ENCODE measurements at regions not wholly inside any gene's neighbourhood (a gene's known extent, or its start where the extent isn't known, plus 50 kb on each side); places are given as distances from the start of the nearest gene placed in this dataset.

- H3K4me1 ChIP-seq (ENCODE audit: control insufficient read depth, insufficient read depth, low read length): peaks cover 7% of the 10 kb centered on the region; the same call in 1 of the 2 replicates
- H3K27me3 ChIP-seq (ENCODE audit: control insufficient read depth, insufficient read depth, low read length): no peaks in the 10 kb centered on the region
- H3K36me3 ChIP-seq (ENCODE audit: control insufficient read depth, insufficient read depth, low read length): no peaks in the 10 kb centered on the region
- no peak overlapping the region for H3K27ac ChIP-seq (ENCODE audit: low read depth, low read length)
- no peak overlapping the region for H3K9ac ChIP-seq (ENCODE audit: low read depth, low read length)
- H3K9me3 ChIP-seq (ENCODE audit: control insufficient read depth, insufficient read depth, low read length): no peaks in the 10 kb centered on the region
- H3K4me3 ChIP-seq (ENCODE audit: low read depth, low read length): no peak overlapping the region
Measured at GRCh38 chr15:70261083-70261482, 163.4 kb upstream of the TLE3 start.

- Histone ChIP-seq H3K4me1 (ENCODE audit: control insufficient read depth, insufficient read depth, low read length) (peaks cover 7% of the 10 kb centered on the region; the same call in 1 of the 2 replicates), H3K9ac (ENCODE audit: low read depth, low read length) (no peak overlapping the region), H3K36me3 (ENCODE audit: control insufficient read depth, insufficient read depth, low read length) (no peaks in the 10 kb centered on the region), H3K4me3 (ENCODE audit: low read depth, low read length) (no peak overlapping the region), H3K27ac (ENCODE audit: low read depth, low read length) (no peak overlapping the region), H3K9me3 (ENCODE audit: control insufficient read depth, insufficient read depth, low read length) (no peaks in the 10 kb centered on the region), H3K27me3 (ENCODE audit: control insufficient read depth, insufficient read depth, low read length) (no peaks in the 10 kb centered on the region)
Measured at GRCh38 chr15:70260580-70260979, 162.9 kb upstream of the TLE3 start.

DNA sequence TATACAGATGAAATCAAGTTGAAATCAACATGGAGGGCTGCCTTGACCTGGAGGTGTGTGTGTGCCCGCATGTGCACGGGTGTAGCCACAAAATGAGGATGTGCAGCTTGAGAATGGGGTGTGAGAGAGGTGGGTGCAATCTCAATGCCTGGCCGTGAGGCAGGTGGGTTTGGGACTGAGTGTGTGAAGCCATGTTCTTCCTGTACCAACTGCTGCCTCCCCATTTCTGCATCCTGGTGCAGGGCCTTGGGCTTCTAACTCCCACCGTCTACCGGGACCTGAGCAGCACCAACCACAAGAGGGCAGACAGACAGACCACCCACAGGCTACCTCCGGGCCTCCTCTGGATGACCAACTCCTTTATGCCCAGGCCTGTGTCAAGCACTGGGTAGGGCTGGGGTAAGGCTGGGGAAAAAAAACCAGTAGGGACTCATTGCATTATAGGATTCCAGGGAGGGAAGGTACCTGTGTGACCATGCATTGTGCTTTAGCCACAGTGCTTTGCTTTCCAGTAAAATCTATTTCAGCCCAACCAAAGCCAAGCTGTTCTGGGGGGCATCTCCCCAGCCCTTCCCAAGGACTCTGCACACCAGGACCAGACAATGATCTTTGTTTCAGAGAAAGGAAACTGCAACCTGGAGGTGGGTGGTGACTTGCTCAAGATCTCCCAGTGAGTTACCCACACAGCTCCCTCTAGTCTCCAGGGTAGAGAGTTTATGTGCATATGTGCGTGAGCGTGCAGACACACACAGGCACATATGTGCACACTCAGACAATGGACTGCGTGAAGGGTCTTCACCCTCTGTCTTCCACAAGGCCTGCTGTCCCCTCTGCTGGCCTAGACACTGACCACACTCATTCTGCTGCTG is 162.2 kb upstream of the TLE3 start:
- H3K27me3 ChIP-seq (ENCODE audit: control insufficient read depth, insufficient read depth, low read length): no peaks in the 10 kb centered on the region
- H3K4me3 ChIP-seq (ENCODE audit: low read depth, low read length): no peak overlapping the region
- no peaks in the 10 kb centered on the region for H3K36me3 ChIP-seq (ENCODE audit: control insufficient read depth, insufficient read depth, low read length)
- H3K27ac ChIP-seq (ENCODE audit: low read depth, low read length): no peak overlapping the region
- H3K9me3 ChIP-seq (ENCODE audit: control insufficient read depth, insufficient read depth, low read length): no peaks in the 10 kb centered on the region
- peaks cover 7% of the 10 kb centered on the region; the same call in 1 of the 2 replicates for H3K4me1 ChIP-seq (ENCODE audit: control insufficient read depth, insufficient read depth, low read length)
- no peak overlapping the region for H3K9ac ChIP-seq (ENCODE audit: low read depth, low read length)

DNA sequence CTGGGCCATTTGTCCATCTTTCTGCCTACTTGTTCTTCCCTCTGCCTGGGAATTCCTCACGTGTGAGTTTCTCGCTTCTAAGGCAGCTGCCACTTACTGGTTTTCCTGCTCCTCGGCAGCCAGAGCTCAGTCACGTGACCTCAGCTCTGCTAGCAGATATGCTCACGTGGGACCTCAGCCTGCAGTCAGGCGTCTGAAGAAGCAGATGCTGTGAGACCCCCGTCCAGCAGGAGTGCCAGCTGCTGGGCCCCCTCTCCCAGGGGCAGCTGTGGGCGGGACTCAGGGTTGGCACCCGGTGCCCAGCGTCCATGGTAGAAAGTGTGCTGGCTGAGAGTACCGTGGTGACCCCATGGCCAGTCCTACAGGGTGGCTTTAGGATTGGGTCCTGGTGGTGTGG is 161.3 kb upstream of the TLE3 start:
- H3K27ac ChIP-seq (ENCODE audit: low read depth, low read length): no peak overlapping the region
- peaks cover 5% of the 10 kb centered on the region; the same call in 1 of the 2 replicates for H3K4me1 ChIP-seq (ENCODE audit: control insufficient read depth, insufficient read depth, low read length)
- H3K9ac ChIP-seq (ENCODE audit: low read depth, low read length): no peak overlapping the region
- H3K27me3 ChIP-seq (ENCODE audit: control insufficient read depth, insufficient read depth, low read length): no peaks in the 10 kb centered on the region
- no peaks in the 10 kb centered on the region for H3K36me3 ChIP-seq (ENCODE audit: control insufficient read depth, insufficient read depth, low read length)
- no peak overlapping the region for H3K4me3 ChIP-seq (ENCODE audit: low read depth, low read length)
- no peaks in the 10 kb centered on the region for H3K9me3 ChIP-seq (ENCODE audit: control insufficient read depth, insufficient read depth, low read length)

- Histone ChIP-seq H3K9me3 (ENCODE audit: control insufficient read depth, insufficient read depth, low read length) (no peaks in the 10 kb centered on the region), H3K27ac (ENCODE audit: low read depth, low read length) (no peak overlapping the region), H3K27me3 (ENCODE audit: control insufficient read depth, insufficient read depth, low read length) (no peaks in the 10 kb centered on the region), H3K36me3 (ENCODE audit: control insufficient read depth, insufficient read depth, low read length) (no peaks in the 10 kb centered on the region), H3K4me1 (ENCODE audit: control insufficient read depth, insufficient read depth, low read length) (peaks cover under 1% of the 10 kb centered on the region; the same call in 1 of the 2 replicates), H3K9ac (ENCODE audit: low read depth, low read length) (no peak overlapping the region), H3K4me3 (ENCODE audit: low read depth, low read length) (no peak overlapping the region)
Measured at GRCh38 chr15:70258369-70259027, 160.8 kb upstream of the TLE3 start.

GRCh38 chr15:70257573-70258248 is 160.0 kb upstream of the TLE3 start:
- Histone ChIP-seq H3K4me1 (ENCODE audit: control insufficient read depth, insufficient read depth, low read length) (no peaks in the 10 kb centered on the region), H3K9ac (ENCODE audit: low read depth, low read length) (no peak overlapping the region), H3K9me3 (ENCODE audit: control insufficient read depth, insufficient read depth, low read length) (no peaks in the 10 kb centered on the region), H3K27ac (ENCODE audit: low read depth, low read length) (no peak overlapping the region), H3K4me3 (ENCODE audit: low read depth, low read length) (no peak overlapping the region), H3K27me3 (ENCODE audit: control insufficient read depth, insufficient read depth, low read length) (no peaks in the 10 kb centered on the region), H3K36me3 (ENCODE audit: control insufficient read depth, insufficient read depth, low read length) (no peaks in the 10 kb centered on the region)

- Histone ChIP-seq H3K27me3 (ENCODE audit: control insufficient read depth, insufficient read depth, low read length) (no peaks in the 10 kb centered on the region), H3K9ac (ENCODE audit: low read depth, low read length) (no peak overlapping the region), H3K27ac (ENCODE audit: low read depth, low read length) (no peak overlapping the region), H3K4me3 (ENCODE audit: low read depth, low read length) (no peak overlapping the region), H3K36me3 (ENCODE audit: control insufficient read depth, insufficient read depth, low read length) (no peaks in the 10 kb centered on the region), H3K4me1 (ENCODE audit: control insufficient read depth, insufficient read depth, low read length) (no peaks in the 10 kb centered on the region), H3K9me3 (ENCODE audit: control insufficient read depth, insufficient read depth, low read length) (no peaks in the 10 kb centered on the region)
Measured at GRCh38 chr15:70257047-70257446, 159.3 kb upstream of the TLE3 start.

GRCh38 chr15:70254311-70254869 is 156.7 kb upstream of the TLE3 start:
- no peak overlapping the region for H3K4me3 ChIP-seq (ENCODE audit: low read depth, low read length)
- H3K4me1 ChIP-seq (ENCODE audit: control insufficient read depth, insufficient read depth, low read length): no peaks in the 10 kb centered on the region
- no peaks in the 10 kb centered on the region for H3K36me3 ChIP-seq (ENCODE audit: control insufficient read depth, insufficient read depth, low read length)
- H3K9ac ChIP-seq (ENCODE audit: low read depth, low read length): no peak overlapping the region
- H3K27me3 ChIP-seq (ENCODE audit: control insufficient read depth, insufficient read depth, low read length): no peaks in the 10 kb centered on the region
- no peaks in the 10 kb centered on the region for H3K9me3 ChIP-seq (ENCODE audit: control insufficient read depth, insufficient read depth, low read length)
- no peak overlapping the region for H3K27ac ChIP-seq (ENCODE audit: low read depth, low read length)

- no peak overlapping the region for H3K27ac ChIP-seq (ENCODE audit: low read depth, low read length)
- peaks cover 4% of the 10 kb centered on the region; the same call in 1 of the 2 replicates for H3K4me1 ChIP-seq (ENCODE audit: control insufficient read depth, insufficient read depth, low read length)
- H3K27me3 ChIP-seq (ENCODE audit: control insufficient read depth, insufficient read depth, low read length): no peaks in the 10 kb centered on the region
- no peaks in the 10 kb centered on the region for H3K9me3 ChIP-seq (ENCODE audit: control insufficient read depth, insufficient read depth, low read length)
- no peak overlapping the region for H3K9ac ChIP-seq (ENCODE audit: low read depth, low read length)
- H3K4me3 ChIP-seq (ENCODE audit: low read depth, low read length): no peak overlapping the region
- no peaks in the 10 kb centered on the region for H3K36me3 ChIP-seq (ENCODE audit: control insufficient read depth, insufficient read depth, low read length)
Measured at GRCh38 chr15:70253461-70254156, 155.9 kb upstream of the TLE3 start.

DNA sequence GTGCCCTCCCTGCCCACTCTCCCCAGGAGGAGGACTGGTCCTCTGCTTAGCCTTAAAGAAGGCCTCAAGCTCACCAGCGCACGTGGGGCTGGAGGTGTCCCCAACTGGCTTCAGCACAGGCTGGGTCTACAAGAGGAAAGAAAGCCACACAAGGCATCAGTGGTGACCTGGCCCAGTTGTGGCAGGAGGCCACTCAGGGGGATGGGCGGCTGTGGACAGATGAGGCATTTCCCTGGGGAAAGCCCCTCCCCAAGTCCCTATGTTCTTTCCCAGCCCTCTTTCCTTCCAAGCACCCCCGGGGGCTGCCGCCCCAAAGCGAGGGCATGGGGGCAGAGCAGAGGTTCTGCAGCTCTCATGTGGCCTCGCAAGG is 155.2 kb upstream of the TLE3 start:
- H3K27ac ChIP-seq (ENCODE audit: low read depth, low read length): no peak overlapping the region
- peaks cover 10% of the 10 kb centered on the region; the same call in 1 of the 2 replicates for H3K4me1 ChIP-seq (ENCODE audit: control insufficient read depth, insufficient read depth, low read length)
- H3K27me3 ChIP-seq (ENCODE audit: control insufficient read depth, insufficient read depth, low read length): no peaks in the 10 kb centered on the region
- no peak overlapping the region for H3K9ac ChIP-seq (ENCODE audit: low read depth, low read length)
- H3K4me3 ChIP-seq (ENCODE audit: low read depth, low read length): no peak overlapping the region
- no peaks in the 10 kb centered on the region for H3K9me3 ChIP-seq (ENCODE audit: control insufficient read depth, insufficient read depth, low read length)
- no peaks in the 10 kb centered on the region for H3K36me3 ChIP-seq (ENCODE audit: control insufficient read depth, insufficient read depth, low read length)

Measured in HUES48 (cell line).